GM12875 (cell line): ENCODE measurements at regions not wholly inside any gene's neighbourhood (a gene's known extent, or its start where the extent isn't known, plus 50 kb on each side); places are given as distances from the start of the nearest gene placed in this dataset.

ENCODE experiments used
- H3K4me3 ChIP-seq: one replicate; pipeline ENCODE4 v1.5.1; 2011; ENCODE audit warnings: low read depth, low read length, control low read depth
- CTCF ChIP-seq: IDR thresholded peaks from 2 replicates; pipeline ENCODE4 v1.5.1; 2011; ENCODE audit warnings: low read depth, mild to moderate bottlenecking, control low read depth, inconsistent platforms, low read length, moderate library complexity, borderline replicate concordance; ENCODE audit not compliant: insufficient read depth

GRCh38 chr21:26669215-26669764 is 96.2 kb upstream of the CYYR1 start:
- no peak for TF ChIP-seq CTCF

GRCh38 chr21:26659757-26660156 is 86.7 kb upstream of the CYYR1 start:
- TF ChIP-seq CTCF: no peak
- H3K4me3 ChIP-seq: no peak overlapping the region

More at GRCh38 chr21:26669215-26669764, 96.2 kb upstream of the CYYR1 start:
- no peak overlapping the region for H3K4me3 ChIP-seq

GRCh38 chr21:26659182-26659581 is 86.1 kb upstream of the CYYR1 start:
- no peak overlapping the region for H3K4me3 ChIP-seq
- no peak for TF ChIP-seq CTCF

- TF ChIP-seq CTCF: no peak
Observed at GRCh38 chr21:26655460-26655859, 82.4 kb upstream of the CYYR1 start.

GRCh38 chr21:26653430-26653829 is 80.3 kb upstream of the CYYR1 start:
- no peak overlapping the region for H3K4me3 ChIP-seq

More at GRCh38 chr21:26655460-26655859, 82.4 kb upstream of the CYYR1 start:
- H3K4me3 ChIP-seq: no peak overlapping the region

GRCh38 chr21:26652854-26653253 is 79.8 kb upstream of the CYYR1 start:
- no peak overlapping the region for H3K4me3 ChIP-seq
- TF ChIP-seq CTCF: no peak

More at GRCh38 chr21:26653430-26653829, 80.3 kb upstream of the CYYR1 start:
- TF ChIP-seq CTCF: no peak

- no peak for TF ChIP-seq CTCF
- no peak overlapping the region for H3K4me3 ChIP-seq
Observed at GRCh38 chr21:26641062-26641461, 68.0 kb upstream of the CYYR1 start.
